HEK293T (cell line): ENCODE measurements at regions not wholly inside any gene's neighbourhood (a gene's known extent, or its start where the extent isn't known, plus 50 kb on each side); places are given as distances from the start of the nearest gene placed in this dataset.

Experiments used
- BHLHE40 ChIP-seq: fragments of 450-650 bp; IDR thresholded peaks from 2 replicates; pipeline ENCODE4 v1.6.1; 2016; ENCODE audit warnings: mild to moderate bottlenecking, moderate library complexity, borderline replicate concordance
- CTBP1 ChIP-seq: fragments of 450-650 bp; IDR thresholded peaks from 2 replicates; pipeline ENCODE4 v1.6.1; 2016; ENCODE audit warnings: borderline replicate concordance
- FOXA1 ChIP-seq: fragments of 450-650 bp; IDR thresholded peaks from 2 replicates; pipeline ENCODE4 v1.6.1; 2016; ENCODE audit warnings: mild to moderate bottlenecking
- FOXK2 ChIP-seq: fragments of 450-650 bp; IDR thresholded peaks from 2 replicates; pipeline ENCODE4 v1.6.1; 2016; ENCODE audit warnings: mild to moderate bottlenecking
- SP1 ChIP-seq: fragments of 450-650 bp; IDR thresholded peaks from 2 replicates; pipeline ENCODE4 v1.6.1; 2017
- SUZ12 ChIP-seq: fragments of 450-650 bp; IDR thresholded peaks from 2 replicates; pipeline ENCODE4 v1.6.1; 2016; ENCODE audit warnings: mild to moderate bottlenecking
- ZNF384 ChIP-seq: fragments of 450-650 bp; IDR thresholded peaks from 2 replicates; pipeline ENCODE4 v1.6.1; 2016
- TF ChIP-seq, protein P1 (sequence below): fragments of 450-650 bp; IDR thresholded peaks from 2 replicates; pipeline ENCODE4 v1.6.1; 2016

GRCh38 chr4:19368800-19369199 is 882.9 kb upstream of the SLIT2 start:
- no peak for TF ChIP-seq ZNF384
- no peak for TF ChIP-seq SP1
- TF ChIP-seq SUZ12, result no peak
- no peak for TF ChIP-seq CTBP1
- TF ChIP-seq FOXA1, result no peak
- no peak for TF ChIP-seq FOXK2
- TF ChIP-seq, protein P1, sequence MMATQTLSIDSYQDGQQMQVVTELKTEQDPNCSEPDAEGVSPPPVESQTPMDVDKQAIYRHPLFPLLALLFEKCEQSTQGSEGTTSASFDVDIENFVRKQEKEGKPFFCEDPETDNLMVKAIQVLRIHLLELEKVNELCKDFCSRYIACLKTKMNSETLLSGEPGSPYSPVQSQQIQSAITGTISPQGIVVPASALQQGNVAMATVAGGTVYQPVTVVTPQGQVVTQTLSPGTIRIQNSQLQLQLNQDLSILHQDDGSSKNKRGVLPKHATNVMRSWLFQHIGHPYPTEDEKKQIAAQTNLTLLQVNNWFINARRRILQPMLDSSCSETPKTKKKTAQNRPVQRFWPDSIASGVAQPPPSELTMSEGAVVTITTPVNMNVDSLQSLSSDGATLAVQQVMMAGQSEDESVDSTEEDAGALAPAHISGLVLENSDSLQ, result no peak
- no peak for TF ChIP-seq BHLHE40
